Fibroblast of skin of right quadriceps (primary cell): ENCODE measurements at regions not wholly inside any gene's neighbourhood (a gene's known extent, or its start where the extent isn't known, plus 50 kb on each side); places are given as distances from the start of the nearest gene placed in this dataset.
A peak's percentile ranks its signal among the peaks of the same experiment; 100 is the strongest.
"Not testable (repeated sequence)": the region's sequence is repeated elsewhere in the genome, so short reads cannot be mapped to it uniquely, and the experiment has no call there.

Experiments used
- DNase-seq: peaks from one replicate; pipeline ENCODE4 v3.0.0-alpha.2; 2013

DNA sequence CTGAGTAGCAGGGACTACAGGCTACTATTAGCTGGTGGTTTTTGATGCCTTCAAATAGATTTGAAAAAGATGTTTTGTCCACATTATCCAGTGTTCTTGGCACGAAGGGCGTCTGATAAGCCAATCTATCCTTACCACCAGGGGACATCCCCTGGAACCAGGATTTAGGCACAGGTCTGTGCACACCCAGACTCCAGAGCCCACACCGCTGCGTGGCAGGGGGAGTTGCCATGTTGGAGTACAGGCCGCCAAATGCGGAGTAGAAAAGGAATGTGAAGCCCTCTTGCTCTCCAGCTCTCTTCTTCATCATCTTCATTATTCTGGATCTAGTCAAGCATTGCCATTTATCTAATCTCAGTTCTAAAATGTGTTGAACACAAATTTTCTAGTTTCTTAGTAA is 54.3 kb downstream of the RNU1-4 start:
- DNase-seq, result not testable (repeated sequence)

DNA sequence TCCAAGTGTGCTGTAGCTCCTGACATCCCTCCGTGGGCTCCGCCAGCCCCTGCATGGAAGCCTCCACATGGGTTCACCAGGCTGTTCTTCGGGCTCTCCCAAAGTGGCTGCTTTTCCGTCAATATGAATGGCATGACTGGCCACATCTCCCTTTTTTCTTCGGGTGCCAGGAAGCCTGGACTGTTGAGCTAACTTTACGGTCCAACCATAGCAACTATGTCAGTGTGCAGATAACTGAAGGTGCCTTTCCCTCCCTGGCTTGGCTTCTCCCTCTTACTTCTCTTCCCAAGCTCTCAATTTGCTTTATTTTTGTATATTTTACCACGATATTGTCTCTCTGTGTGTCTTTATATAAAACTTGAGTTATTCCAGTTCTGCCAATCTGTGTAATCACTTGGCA is 54.8 kb downstream of the RNU1-4 start:
- DNase-seq, result not testable (repeated sequence)

DNA sequence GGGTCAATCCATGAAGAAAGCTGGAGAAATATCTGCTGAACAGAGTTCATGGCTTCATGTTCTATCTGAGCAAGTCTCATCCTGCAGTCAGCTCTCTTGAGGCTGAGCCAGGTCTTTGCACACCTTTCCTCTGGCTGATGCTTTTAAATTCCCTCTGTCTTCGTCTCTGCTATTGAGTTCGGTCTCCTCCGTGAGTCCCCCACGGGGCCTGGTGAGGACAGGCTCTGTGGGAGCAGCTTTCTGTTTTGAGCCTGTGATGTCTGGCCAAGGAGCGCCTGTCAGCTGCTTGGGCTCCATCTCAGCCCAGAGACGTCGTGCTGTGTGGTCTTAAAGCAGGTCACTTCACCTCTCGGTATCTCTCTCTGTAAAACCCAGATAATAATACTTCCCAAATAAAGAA is 55.9 kb downstream of the RNU1-4 start:
- DNase-seq, result not testable (repeated sequence)

DNA sequence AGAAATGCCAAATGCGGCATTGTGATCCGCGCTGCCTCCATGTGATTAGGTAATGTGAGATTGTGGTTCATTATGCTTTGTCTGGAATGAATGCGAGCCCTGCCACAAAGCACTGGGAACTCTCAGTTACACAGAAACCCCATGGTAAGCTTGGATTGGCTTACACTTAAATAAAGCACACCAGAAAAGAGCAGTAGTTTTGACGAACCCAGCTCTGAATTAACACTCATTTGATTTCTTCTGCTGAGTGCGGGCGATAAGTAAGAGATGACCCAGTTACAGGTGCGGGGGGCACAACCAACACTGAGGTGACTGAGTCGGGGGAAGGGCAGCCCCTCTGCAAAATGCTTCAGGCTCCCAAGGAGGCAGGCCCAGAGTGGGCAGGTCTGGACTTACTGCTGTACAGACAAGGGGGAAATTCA is 56.3 kb downstream of the RNU1-4 start:
- peak; percentile 41 for DNase-seq

DNA sequence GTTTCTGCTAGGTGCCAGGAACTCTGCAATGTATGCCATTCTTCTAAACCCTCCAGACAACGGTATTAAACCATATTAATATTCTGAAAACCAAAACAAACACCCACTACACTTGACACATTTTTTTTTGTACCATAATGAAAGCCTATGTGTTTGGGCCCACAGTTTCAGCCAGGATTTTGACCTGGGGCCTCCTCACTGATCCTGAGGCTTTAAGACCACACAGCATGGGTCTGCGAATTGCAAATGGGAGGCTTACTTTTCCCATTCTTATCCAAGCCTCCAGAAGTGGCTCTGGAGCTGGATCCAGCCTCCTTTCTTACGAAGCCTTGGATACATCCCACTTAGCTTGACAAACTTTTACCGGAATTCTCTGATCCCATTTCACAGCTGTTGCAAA is 56.7 kb downstream of the RNU1-4 start:
- not testable (repeated sequence) for DNase-seq

DNA sequence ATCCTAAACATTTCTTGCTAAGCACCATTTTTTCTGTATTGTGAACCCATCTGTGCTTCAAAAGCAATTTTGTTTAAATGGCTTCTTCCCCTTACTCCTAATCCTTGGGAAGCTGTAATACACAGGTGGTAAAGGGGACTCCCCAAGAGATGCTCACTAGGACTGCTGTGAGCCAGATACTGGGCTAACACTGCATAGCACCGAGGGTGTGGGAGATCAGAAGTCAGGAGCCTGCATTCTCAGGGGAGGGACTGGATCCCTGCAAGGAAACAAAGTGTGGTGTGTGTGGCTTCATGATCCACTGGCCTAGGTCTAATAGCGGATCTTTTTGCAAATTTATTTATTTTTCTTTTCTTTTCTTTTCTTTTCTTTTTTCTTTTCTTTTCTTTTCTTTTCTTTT is 57.7 kb downstream of the RNU1-4 start:
- DNase-seq, result not testable (repeated sequence)
